Ovary (tissue), 7 donors: ENCODE measurements at regions not wholly inside any gene's neighbourhood (a gene's known extent, or its start where the extent isn't known, plus 50 kb on each side); places are given as distances from the start of the nearest gene placed in this dataset.

Experiments
- DNase-seq, 5 donors: peaks; one replicate each; pipeline ENCODE4 v3.0.0-alpha.2; 2019 to 2020
- H3K27ac ChIP-seq, 2 donors: fragments of 200-600 bp; one replicate each; pipeline versions ENCODE4 v1.5.1 to v1.8.0; 2019 to 2022
- H3K27me3 ChIP-seq: fragments of 200-600 bp; one replicate; pipeline ENCODE4 v1.8.0; 2022
- H3K36me3 ChIP-seq: fragments of 200-600 bp; sonication (generic); one replicate; pipeline ENCODE4 v1.5.1; 2019
- H3K4me1 ChIP-seq: one replicate; pipeline ENCODE4 v1.8.1; 2013; ENCODE audit warnings: mild to moderate bottlenecking, moderate library complexity; ENCODE audit not compliant: insufficient read depth
- H3K4me3 ChIP-seq: fragments of 200-600 bp; sonication (generic); one replicate; pipeline ENCODE4 v1.5.1; 2017
- H3K9me3 ChIP-seq, 2 donors: fragments of 200-600 bp in 1 of 2; sonication (generic) in 1 of 2; one replicate each; pipeline versions ENCODE4 v1.5.1 to v1.8.1; 2013 to 2019; ENCODE audit warnings: mild to moderate bottlenecking in 1 of 2, moderate library complexity in 1 of 2
- CTCF ChIP-seq, 3 donors: fragments of 450-650 bp in 2 of 3; fragments of 200-600 bp in 1 of 3; IDR thresholded peaks; one replicate each; pipeline versions ENCODE4 v1.5.1 to v1.8.0; 2016 to 2022; ENCODE audit warnings: antibody characterized with exemption in 3 of 3, mild to moderate bottlenecking in 1 of 3
- EP300 ChIP-seq: sonication (generic); formaldehyde crosslinking; IDR thresholded peaks from one replicate; pipeline ENCODE4 v1.6.1; 2017; ENCODE audit warnings: antibody characterized with exemption
- POLR2A ChIP-seq: fragments of 450-650 bp; IDR thresholded peaks from one replicate; pipeline ENCODE4 v1.6.1; 2017; ENCODE audit warnings: antibody characterized with exemption, mild to moderate bottlenecking, moderate library complexity
- WGBS, 3 donors: extraction: QIAGEN DNeasy Blood & Tissue Kit in 1 of 3; methylation state at CpG; one replicate each; pipeline versions ENCODE4 v1.1.5 to v1.1.7; 2013 to 2017; 5-methylcytosine and 5-hydroxymethylcytosine counted together
- intact Hi-C, 4 donors: fragments of 100-400 bp; cut with DNase I; formaldehyde crosslinking; loops; one replicate each; pipeline versions ENCODE4 v1.11.0 to v1.15.1; 2022 to 2023
- donor health status: DM: no; HTN: no; CAD: no; lungs with moderate emphysema.
- donor health status: DM: no; HTN: no; CAD: no.
- donor health status: Bipolar disorder and iron deficiency.
- donor health status: DM: no; HTN: no; CAD: no.
- donor health status: DM: yes; HTN: yes; CAD: no.

DNA sequence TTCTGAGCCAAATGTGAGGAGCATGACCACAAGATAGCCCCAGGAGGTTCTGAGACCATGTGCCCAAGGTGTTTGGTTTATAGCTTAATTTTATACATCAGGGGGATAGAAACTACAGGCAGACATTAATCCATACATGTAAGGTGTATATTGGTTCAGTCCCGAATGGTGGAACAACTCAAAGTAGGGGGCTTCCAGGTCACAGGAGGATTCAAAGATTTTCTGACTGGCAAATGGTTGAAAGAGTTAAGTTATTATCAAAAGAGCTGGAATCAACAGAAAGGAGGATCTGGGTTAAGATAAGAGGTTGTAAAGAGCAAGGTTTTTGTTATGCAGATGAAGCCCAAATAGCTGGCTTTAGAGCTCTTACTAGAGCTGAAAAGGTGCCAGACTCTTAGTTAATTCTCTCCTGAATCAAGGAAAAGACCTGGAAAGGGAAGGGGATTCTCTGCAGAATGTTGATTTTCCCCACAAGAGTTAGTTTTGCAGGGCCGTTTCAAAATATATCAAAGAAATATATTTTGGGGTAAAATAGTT is 640.0 kb downstream of the IPMK start:
- TF ChIP-seq POLR2A (no peak), EP300 (no peak), CTCF (IDR thresholded peaks at IDR 0.05) (no peak)
- WGBS, 3 donors: 66 to 68% (median 68%) methylated on average over 2 of the region's 2 CpGs

DNA sequence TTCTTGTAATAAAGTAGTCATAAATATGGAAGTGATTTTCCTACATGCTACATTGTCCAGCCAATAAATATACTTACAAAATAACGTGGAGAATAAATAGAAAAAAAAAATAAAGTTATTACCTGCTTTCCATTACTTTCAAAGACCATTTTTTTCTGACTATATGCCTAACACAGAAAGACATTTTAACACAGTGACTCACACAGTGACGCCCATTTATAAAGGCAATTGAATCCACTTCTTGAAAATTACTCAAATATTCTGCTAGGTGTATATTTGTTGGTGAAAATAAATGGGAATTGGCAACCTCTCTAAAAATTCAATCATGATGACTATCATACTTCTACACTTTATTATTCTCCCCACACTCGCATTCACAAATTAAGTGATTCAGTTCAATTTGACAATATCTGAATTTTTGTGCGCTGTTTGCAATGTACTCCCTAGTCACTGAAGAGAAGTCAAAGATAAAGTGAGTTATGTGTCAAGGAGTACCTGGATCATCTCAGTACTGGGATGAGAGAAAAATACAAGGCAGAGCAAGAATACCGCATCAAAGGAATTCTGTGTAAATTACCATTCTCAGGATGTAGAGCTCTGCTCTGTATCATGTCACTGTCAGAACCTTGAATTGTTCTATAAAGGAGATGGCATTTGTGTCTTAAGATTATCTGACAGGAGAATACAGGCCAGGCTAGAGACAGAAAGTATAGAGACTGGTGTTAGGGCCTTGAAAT is 642.7 kb downstream of the IPMK start:
- Histone ChIP-seq H3K36me3 (no peaks in the 10 kb centered on the region), H3K27me3 (no peaks in the 10 kb centered on the region), H3K4me3 (no peak overlapping the region), H3K4me1 (no peaks in the 10 kb centered on the region), H3K27ac (no peak overlapping the region), H3K9me3 (no peaks in the 10 kb centered on the region)
- no peak for TF ChIP-seq POLR2A
- TF ChIP-seq EP300: no peak
- TF ChIP-seq CTCF (IDR thresholded peaks at IDR 0.05): no peak
- intact Hi-C loops: no loop called here
- WGBS, 3 donors: 36 to 43% (median 39%) methylated on average over 5 of the region's 5 CpGs
- no peak for DNase-seq

More for the DNA sequence above, 640.0 kb downstream of the IPMK start:
- intact Hi-C loops: no loop called here
- Histone ChIP-seq H3K9me3 (no peaks in the 10 kb centered on the region), H3K27me3 (no peaks in the 10 kb centered on the region), H3K27ac (no peak overlapping the region), H3K4me1 (no peaks in the 10 kb centered on the region), H3K36me3 (no peaks in the 10 kb centered on the region), H3K4me3 (no peak overlapping the region)
- no peak for DNase-seq

- Histone ChIP-seq H3K4me1 (no peaks in the 10 kb centered on the region), H3K36me3 (no peaks in the 10 kb centered on the region), H3K9me3 (no peaks in the 10 kb centered on the region), H3K4me3 (no peak overlapping the region), H3K27ac (no peak overlapping the region), H3K27me3 (no peaks in the 10 kb centered on the region)
- intact Hi-C loops: no loop called here
- TF ChIP-seq EP300 (no peak), CTCF (IDR thresholded peaks at IDR 0.05) (no peak), POLR2A (no peak)
- 89 to 95% (median 93%) methylated on average over 1 of the region's 1 CpG for WGBS, 3 donors
- no peak for DNase-seq
Measured at GRCh38 chr10:57624066-57624465, 643.6 kb downstream of the IPMK start.

- no peaks in the 10 kb centered on the region for H3K36me3 ChIP-seq
- WGBS, 3 donors: 32 to 48% (median 42%) methylated on average over 3 of the region's 3 CpGs
- H3K4me3 ChIP-seq: no peak overlapping the region
- intact Hi-C loops: no loop called here
- no peaks in the 10 kb centered on the region for H3K4me1 ChIP-seq
- H3K9me3 ChIP-seq: no peaks in the 10 kb centered on the region
- no peak overlapping the region for H3K27ac ChIP-seq
- no peaks in the 10 kb centered on the region for H3K27me3 ChIP-seq
- no peak for TF ChIP-seq EP300
- no peak for TF ChIP-seq POLR2A
- no peak for TF ChIP-seq CTCF (IDR thresholded peaks at IDR 0.05)
- no peak for DNase-seq
Measured at GRCh38 chr10:57621466-57621865, 646.2 kb downstream of the IPMK start.
